ENCODE measurements at regions not wholly inside any gene's neighbourhood (a gene's known extent, or its start where the extent isn't known, plus 50 kb on each side); places are given as distances from the start of the nearest gene placed in this dataset.

GRCh38 chr4:16382571-16382970 lies 156.3 kb upstream of the TAPT1 start:
- Histone ChIP-seq H3K9ac (no peak overlapping the region), H2AFZ (ENCODE audit: low read depth) (no peak overlapping the region), H3K4me2 (no peak overlapping the region), H3K4me1 (ENCODE audit: control insufficient read depth in 1 of 2, insufficient read depth in 2 of 2, low read depth in 1 of 2, low read length in 1 of 2) (no peaks in the 10 kb centered on the region; a peak in 2 of 4 replicates), H3K4me3 (ENCODE audit: low read depth in 2 of 2, low read length in 1 of 2) (no peak overlapping the region), H4K20me1 (ENCODE audit: insufficient read depth) (no peaks in the 10 kb centered on the region), H3K36me3 (replicated peaks in 1 of 2; ENCODE audit: control insufficient read depth in 1 of 2, insufficient read depth in 2 of 2, low read length in 1 of 2) (no peaks in the 10 kb centered on the region), H3K27ac (ENCODE audit: low read depth in 2 of 2, low read length in 1 of 2) (no peak overlapping the region), H3K9me2 (no peaks in the 10 kb centered on the region), H3K27me3 (ENCODE audit: insufficient read depth) (no peaks in the 10 kb centered on the region), H3F3A (replicated peaks; ENCODE audit: insufficient read depth) (no peaks in the 10 kb centered on the region), H3K9me3 (no peaks in the 10 kb centered on the region), H3K79me2 (ENCODE audit: insufficient read depth) (no peaks in the 10 kb centered on the region)
- POLR2A ChIA-PET = no interaction called here
- CTCF ChIA-PET = no interaction called here
- TF ChIP-seq EP300 (IDR thresholded peaks at IDR 0.05; ENCODE audit: borderline replicate concordance in 1 of 2, low read depth in 1 of 2, low read length in 1 of 2) (no peak), CTCF (IDR thresholded peaks at IDR 0.05) (no peak), RAD21 (IDR thresholded peaks at IDR 0.05; ENCODE audit: low read length) (no peak), RFX5 (IDR thresholded peaks at IDR 0.05; ENCODE audit: low read length) (no peak), IRF3 (IDR thresholded peaks at IDR 0.05; ENCODE audit: low read depth, low read length) (no peak), REST (IDR thresholded peaks at IDR 0.05; ENCODE audit: low read depth, low read length) (no peak), RXRA (IDR thresholded peaks at IDR 0.05; ENCODE audit: borderline replicate concordance, low read depth) (no peak), MAX (IDR thresholded peaks at IDR 0.05; ENCODE audit: low read depth) (no peak), EZH2phosphoT487 (IDR thresholded peaks at IDR 0.05; ENCODE audit: borderline replicate concordance, low read depth) (no peak), FOXM1 (IDR thresholded peaks at IDR 0.05; ENCODE audit: low read depth) (no peak), TAF1 (IDR thresholded peaks at IDR 0.05; ENCODE audit: borderline replicate concordance, low read depth, low read length) (no peak), SMC3 (IDR thresholded peaks at IDR 0.05; ENCODE audit: low read depth, low read length) (no peak), SIN3A (IDR thresholded peaks at IDR 0.05; ENCODE audit: borderline replicate concordance, low read depth, low read length) (no peak), NRF1 (IDR thresholded peaks at IDR 0.05; ENCODE audit: low read depth, low read length) (no peak), ZBTB33 (IDR thresholded peaks at IDR 0.05; ENCODE audit: borderline replicate concordance, low read depth) (no peak), RCOR1 (IDR thresholded peaks at IDR 0.05; ENCODE audit: low read length) (no peak), MXI1 (IDR thresholded peaks at IDR 0.05; ENCODE audit: low read depth, low read length) (no peak), JUND (IDR thresholded peaks at IDR 0.05) (no peak), FOSL2 (IDR thresholded peaks at IDR 0.05; ENCODE audit: borderline replicate concordance, low read depth) (no peak)
- no peak for DNase-seq
- 27% methylated on average over 3 of the region's 3 CpGs for WGBS (ENCODE audit: low lambda C conversion rate)

Data from SK-N-SH (cell line).